B cell (primary cell): ENCODE measurements at regions not wholly inside any gene's neighbourhood (a gene's known extent, or its start where the extent isn't known, plus 50 kb on each side); places are given as distances from the start of the nearest gene placed in this dataset.

Experiments used
- ATAC-seq: fragments of 200-7000 bp; cut with Tn5 transposase; one replicate; pipeline ENCODE4 v1.10.0; 2021; ENCODE audit warnings: low read depth, mild to moderate bottlenecking, moderate number of reproducible peaks, moderate library complexity
- CTCF ChIA-PET: fragments of 350-600 bp; sonication (Branson Sonifier 250); formaldehyde crosslinking; loops from one replicate; lab custom pipeline; 2021; ENCODE audit warnings: antibody characterized with exemption, inconsistent platforms; lab: Charles Lee
- POLR2A ChIA-PET: fragments of 350-600 bp; sonication (Branson Sonifier 250); formaldehyde crosslinking; loops from one replicate; lab custom pipeline; 2021; ENCODE audit warnings: antibody characterized with exemption; lab: Charles Lee
- DNase-seq: peaks from one replicate; pipeline ENCODE4 v3.0.0; 2013
- H2AFZ ChIP-seq: 2 replicates; pipeline ENCODE4 v1.6.1; 2012; ENCODE audit warnings: mild to moderate bottlenecking, low read depth, low read length; ENCODE audit not compliant: insufficient read depth, poor library complexity, severe bottlenecking
- H3K27ac ChIP-seq, 2 donors: 1 replicate in 1 of 2; 2 replicates in 1 of 2; pipeline ENCODE4 v1.5.1; 2012 to 2013; ENCODE audit warnings: low read length in 2 of 2, mild to moderate bottlenecking in 2 of 2, moderate library complexity in 1 of 2
- H3K27me3 ChIP-seq, 4 experiments: fragments of 200-600 bp in 1 of 4; sonication (generic) in 1 of 4; replicated peaks in 1 of 4; 1 replicate in 2 of 4; 2 replicates in 2 of 4; pipeline versions ENCODE4 v1.6.1 to v1.7.0; 2013 to 2016; ENCODE audit warnings: low read length in 3 of 4, mild to moderate bottlenecking in 2 of 4, mixed read lengths in 1 of 4, moderate library complexity in 1 of 4; ENCODE audit not compliant: insufficient read depth in 4 of 4, control insufficient read depth in 3 of 4; ENCODE audit errors: control extremely low read depth in 1 of 4
- H3K36me3 ChIP-seq, 2 experiments: replicated peaks in 1 of 2; 1 replicate in 1 of 2; 2 replicates in 1 of 2; pipeline versions ENCODE4 v1.6.1 to v1.7.1; 2013; ENCODE audit warnings: low read length in 1 of 2; ENCODE audit not compliant: insufficient read depth in 2 of 2, control insufficient read depth in 1 of 2; ENCODE audit errors: control extremely low read depth in 1 of 2, extremely low read depth in 1 of 2
- H3K4me1 ChIP-seq, 2 donors: fragments of 200-600 bp in 1 of 2; sonication (generic) in 1 of 2; 1 replicate in 1 of 2; 2 replicates in 1 of 2; pipeline versions ENCODE4 v1.5.1 to v1.6.1; 2013 to 2017; ENCODE audit warnings: low read length in 2 of 2; ENCODE audit not compliant: control insufficient read depth in 2 of 2, insufficient read depth in 2 of 2
- H3K4me2 ChIP-seq: replicated peaks from 2 replicates; pipeline ENCODE3; 2012; ENCODE audit warnings: mild to moderate bottlenecking, low read depth, low read length; ENCODE audit not compliant: poor library complexity, severe bottlenecking
- H3K4me3 ChIP-seq, 5 experiments: fragments of 200-600 bp in 1 of 5; sonication (generic) in 1 of 5; 1 replicate in 3 of 5; 2 replicates in 2 of 5; pipeline versions ENCODE4 v1.5.1 to v1.7.0; 2011 to 2016; ENCODE audit warnings: low read length in 4 of 5, mild to moderate bottlenecking in 4 of 5, low read depth in 2 of 5, control low read depth in 1 of 5, moderate library complexity in 1 of 5; ENCODE audit not compliant: insufficient read depth in 1 of 5; ENCODE audit errors: control extremely low read depth in 1 of 5, extremely low read depth in 1 of 5
- H3K79me2 ChIP-seq: fragments of 200-600 bp; sonication (generic); one replicate; pipeline ENCODE4 v1.6.0; 2016; ENCODE audit warnings: low read length; ENCODE audit not compliant: control insufficient read depth, insufficient read depth
- H3K9ac ChIP-seq: fragments of 200-600 bp; sonication (generic); 2 replicates; pipeline ENCODE4 v1.6.1; 2017; ENCODE audit warnings: mild to moderate bottlenecking, low read length, moderate library complexity
- H3K9me3 ChIP-seq, 3 donors: one replicate each; pipeline versions ENCODE4 v1.6.1 to v1.7.1; 2013; ENCODE audit warnings: low read length in 2 of 3; ENCODE audit not compliant: control insufficient read depth in 2 of 3, insufficient read depth in 1 of 3; ENCODE audit errors: control extremely low read depth in 1 of 3
- H4K20me1 ChIP-seq: 2 replicates; pipeline ENCODE4 v1.6.0; 2012; ENCODE audit warnings: mild to moderate bottlenecking, low read length; ENCODE audit not compliant: insufficient read depth, control insufficient read depth, poor library complexity, severe bottlenecking
- H3K27ac Mint-ChIP-seq: one replicate; pipeline ENCODE4 v1.8.0; 2021; ENCODE audit warnings: mixed read lengths
- H3K27me3 Mint-ChIP-seq: one replicate; pipeline ENCODE4 v1.8.0; 2021; ENCODE audit warnings: mixed read lengths
- H3K4me1 Mint-ChIP-seq: one replicate; pipeline ENCODE4 v1.8.0; 2021; ENCODE audit warnings: mixed read lengths
- H3K4me3 Mint-ChIP-seq: one replicate; pipeline ENCODE4 v1.8.0; 2021; ENCODE audit warnings: mixed read lengths
- H3K9me3 Mint-ChIP-seq: one replicate; pipeline ENCODE4 v1.8.0; 2022; ENCODE audit warnings: mixed read lengths; ENCODE audit not compliant: insufficient read depth
- EZH2 ChIP-seq: IDR thresholded peaks from 2 replicates; pipeline ENCODE4 v1.6.1; 2012; ENCODE audit warnings: borderline replicate concordance, low read depth, mild to moderate bottlenecking, moderate library complexity, low read length; ENCODE audit not compliant: insufficient read depth, poor library complexity, severe bottlenecking
- WGBS: methylation state at CpG from one replicate; pipeline ENCODE4 v1.1.5; 2013; ENCODE audit warnings: missing lambda C conversion rate; ENCODE audit not compliant: insufficient coverage; 5-methylcytosine and 5-hydroxymethylcytosine counted together
- intact Hi-C: fragments of 100-400 bp; cut with micrococcal nuclease; formaldehyde crosslinking; loops from one replicate; pipeline ENCODE4 v1.10.0; 2022
- TF ChIP-seq, protein P1 (sequence below): fragments of 200-600 bp; IDR thresholded peaks from one replicate; pipeline ENCODE4 v1.8.0; 2022; ENCODE audit warnings: antibody characterized with exemption, mild to moderate bottlenecking

DNA sequence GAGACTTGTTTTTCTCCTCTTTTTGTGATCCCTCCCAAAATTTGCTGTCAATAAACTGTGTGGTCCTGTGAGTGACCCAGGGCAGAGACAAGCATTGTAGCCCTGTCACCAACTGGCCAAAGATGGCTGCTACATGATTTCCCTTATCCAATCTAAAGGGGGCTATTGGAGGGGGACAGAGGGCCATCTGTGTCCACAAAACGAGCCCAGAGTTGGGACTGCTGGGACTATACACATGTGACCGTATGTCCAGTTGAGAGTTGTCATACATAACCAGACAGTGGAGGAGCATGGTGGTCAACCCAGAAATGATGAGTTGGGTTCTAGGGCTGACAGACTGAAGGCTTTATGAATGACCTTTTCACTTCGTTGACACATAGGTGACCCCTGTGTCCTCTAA is 55.3 kb upstream of the SDK1 start:
- Mint-ChIP-seq H3K27ac (no peak overlapping the region), H3K4me1 (no peaks in the 10 kb centered on the region), H3K4me3 (no peak overlapping the region), H3K9me3 (peaks cover 8% of the 10 kb centered on the region), H3K27me3 (peaks cover 17% of the 10 kb centered on the region)
- Histone ChIP-seq H3K27ac (no peak overlapping the region), H3K9me3 (peaks cover 0 to 4% (median 0%) of the 10 kb centered on the region in 3 donors), H2AFZ (no peak overlapping the region), H3K27me3 (no peaks in the 10 kb centered on the region), H3K79me2 (no peaks in the 10 kb centered on the region), H3K9ac (no peak overlapping the region), H3K4me2 (no peak overlapping the region), H3K4me3 (no peak overlapping the region), H4K20me1 (no peaks in the 10 kb centered on the region), H3K4me1 (no peaks in the 10 kb centered on the region), H3K36me3 (no peaks in the 10 kb centered on the region)
- TF ChIP-seq, protein P1, sequence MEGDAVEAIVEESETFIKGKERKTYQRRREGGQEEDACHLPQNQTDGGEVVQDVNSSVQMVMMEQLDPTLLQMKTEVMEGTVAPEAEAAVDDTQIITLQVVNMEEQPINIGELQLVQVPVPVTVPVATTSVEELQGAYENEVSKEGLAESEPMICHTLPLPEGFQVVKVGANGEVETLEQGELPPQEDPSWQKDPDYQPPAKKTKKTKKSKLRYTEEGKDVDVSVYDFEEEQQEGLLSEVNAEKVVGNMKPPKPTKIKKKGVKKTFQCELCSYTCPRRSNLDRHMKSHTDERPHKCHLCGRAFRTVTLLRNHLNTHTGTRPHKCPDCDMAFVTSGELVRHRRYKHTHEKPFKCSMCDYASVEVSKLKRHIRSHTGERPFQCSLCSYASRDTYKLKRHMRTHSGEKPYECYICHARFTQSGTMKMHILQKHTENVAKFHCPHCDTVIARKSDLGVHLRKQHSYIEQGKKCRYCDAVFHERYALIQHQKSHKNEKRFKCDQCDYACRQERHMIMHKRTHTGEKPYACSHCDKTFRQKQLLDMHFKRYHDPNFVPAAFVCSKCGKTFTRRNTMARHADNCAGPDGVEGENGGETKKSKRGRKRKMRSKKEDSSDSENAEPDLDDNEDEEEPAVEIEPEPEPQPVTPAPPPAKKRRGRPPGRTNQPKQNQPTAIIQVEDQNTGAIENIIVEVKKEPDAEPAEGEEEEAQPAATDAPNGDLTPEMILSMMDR, result no peak
- no peak for TF ChIP-seq EZH2
- ChIA-PET POLR2A (no interaction called here), CTCF (no interaction called here)
- ATAC-seq, result no peak
- WGBS, result 85% methylated on average over 3 of the region's 3 CpGs
- intact Hi-C loops, result no loop called here
- DNase-seq, result no peak

DNA sequence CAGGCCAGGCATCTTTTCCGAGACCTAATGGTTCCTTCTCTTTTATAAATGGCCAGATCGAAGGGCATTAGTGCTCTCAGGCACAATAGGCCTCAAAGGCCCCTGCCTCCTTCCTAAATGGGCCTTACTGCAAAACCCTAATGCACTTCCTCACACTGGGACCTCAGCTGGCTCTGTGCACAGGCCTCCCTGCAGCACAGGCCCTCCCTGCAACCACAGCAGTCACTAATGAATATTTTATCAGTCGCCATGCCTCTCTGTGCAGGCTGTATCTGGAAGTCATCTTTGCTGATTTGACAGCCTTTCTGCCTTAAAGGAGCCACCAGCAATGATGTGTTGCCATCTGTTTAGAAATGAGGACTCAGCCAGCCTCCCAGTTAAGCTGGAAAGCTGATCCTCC is 54.9 kb upstream of the SDK1 start:
- Histone ChIP-seq H3K4me3 (no peak overlapping the region), H3K79me2 (no peaks in the 10 kb centered on the region), H3K9ac (no peak overlapping the region), H3K4me1 (no peaks in the 10 kb centered on the region), H3K9me3 (peaks cover 0 to 4% (median 0%) of the 10 kb centered on the region in 3 donors), H3K27me3 (no peaks in the 10 kb centered on the region), H3K36me3 (no peaks in the 10 kb centered on the region), H3K4me2 (no peak overlapping the region), H4K20me1 (no peaks in the 10 kb centered on the region), H2AFZ (no peak overlapping the region), H3K27ac (no peak overlapping the region)
- DNase-seq, result no peak
- CTCF ChIA-PET, result no interaction called here
- Mint-ChIP-seq H3K4me3 (no peak overlapping the region), H3K9me3 (peaks cover 8% of the 10 kb centered on the region), H3K4me1 (no peaks in the 10 kb centered on the region), H3K27me3 (peaks cover 17% of the 10 kb centered on the region), H3K27ac (no peak overlapping the region)
- intact Hi-C loops, result no loop called here
- 97% methylated on average over 3 of the region's 3 CpGs for WGBS
- TF ChIP-seq EZH2, result no peak
- TF ChIP-seq, protein P1, result no peak
- POLR2A ChIA-PET, result no interaction called here
- no peak for ATAC-seq
